Keratinocyte (primary cell): ENCODE measurements at regions not wholly inside any gene's neighbourhood (a gene's known extent, or its start where the extent isn't known, plus 50 kb on each side); places are given as distances from the start of the nearest gene placed in this dataset.

Experiments
- DNase-seq: peaks from one replicate; pipeline ENCODE4 v3.0.0-alpha.2; 2011; ENCODE audit warnings: low read depth, missing footprints, low spot score
- FAIRE-seq: peaks from 2 replicates; lab custom pipeline; 2011; peaks lifted over from hg19 to GRCh38; lab: Jason Lieb, UNC
- H2AFZ ChIP-seq: 2 replicates; pipeline ENCODE4 v1.6.0; 2012; ENCODE audit warnings: low read length, control low read depth, inconsistent platforms; ENCODE audit not compliant: control insufficient read depth
- H3K27ac ChIP-seq: 2 replicates; pipeline ENCODE4 v1.5.1; 2011; ENCODE audit warnings: low read length; ENCODE audit not compliant: control insufficient read depth, insufficient read depth
- H3K27me3 ChIP-seq: 3 replicates; pipeline ENCODE4 v1.6.0; 2011; ENCODE audit warnings: low read length; ENCODE audit not compliant: control insufficient read depth, insufficient read depth; ENCODE audit errors: extremely low read depth
- H3K36me3 ChIP-seq, 2 experiments: 2 replicates in 1 of 2; 3 replicates in 1 of 2; pipeline ENCODE4 v1.5.1; 2011; ENCODE audit warnings: low read length in 2 of 2, mild to moderate bottlenecking in 1 of 2; ENCODE audit not compliant: control insufficient read depth in 2 of 2, insufficient read depth in 2 of 2; ENCODE audit errors: extremely low read depth in 1 of 2
- H3K4me1 ChIP-seq: 3 replicates; pipeline ENCODE4 v1.5.1; 2011; ENCODE audit warnings: low read length; ENCODE audit not compliant: control insufficient read depth, insufficient read depth; ENCODE audit errors: extremely low read depth
- H3K4me2 ChIP-seq: 3 replicates; pipeline ENCODE4 v1.6.0; 2011; ENCODE audit warnings: low read depth, low read length; ENCODE audit not compliant: control insufficient read depth, insufficient read depth; ENCODE audit errors: extremely low read depth
- H3K4me3 ChIP-seq, 3 experiments: fragments of 200-600 bp in 1 of 3; sonication (generic) in 1 of 3; 2 replicates in 2 of 3; 3 replicates in 1 of 3; pipeline ENCODE4 v1.5.1; 2011 to 2016; ENCODE audit warnings: low read length in 3 of 3, mild to moderate bottlenecking in 3 of 3, control low read depth in 2 of 3, inconsistent platforms in 1 of 3, low read depth in 1 of 3, mixed read lengths in 1 of 3, mixed run types in 1 of 3, moderate library complexity in 1 of 3; ENCODE audit not compliant: control insufficient read depth in 2 of 3, insufficient read depth in 2 of 3; ENCODE audit errors: extremely low read depth in 1 of 3
- H3K79me2 ChIP-seq: 2 replicates; pipeline ENCODE4 v1.6.0; 2012; ENCODE audit warnings: low read length; ENCODE audit not compliant: control insufficient read depth, insufficient read depth
- H3K9ac ChIP-seq: 3 replicates; pipeline ENCODE4 v1.6.0; 2011; ENCODE audit warnings: low read length; ENCODE audit not compliant: control insufficient read depth, insufficient read depth; ENCODE audit errors: extremely low read depth
- H3K9me1 ChIP-seq: 3 replicates; pipeline ENCODE4 v1.6.0; 2011; ENCODE audit warnings: low read length; ENCODE audit not compliant: control insufficient read depth, insufficient read depth; ENCODE audit errors: extremely low read depth
- H3K9me3 ChIP-seq: 2 replicates; pipeline ENCODE4 v1.5.1; 2012; ENCODE audit warnings: low read depth, low read length; ENCODE audit not compliant: control insufficient read depth
- H4K20me1 ChIP-seq: 3 replicates; pipeline ENCODE4 v1.6.0; 2011; ENCODE audit warnings: low read length; ENCODE audit not compliant: control insufficient read depth, insufficient read depth; ENCODE audit errors: extremely low read depth
- EZH2 ChIP-seq: IDR thresholded peaks from one replicate; pipeline ENCODE4 v1.6.1; 2012; ENCODE audit warnings: inconsistent platforms, mild to moderate bottlenecking, low read length, moderate library complexity
- dilution Hi-C: fragments of 300-500 bp; cut with MboI; formaldehyde crosslinking; loops from one replicate; pipeline ENCODE4 v1.7.0; 2020; ENCODE audit warnings: low sequenced_read_pairs; ENCODE audit not compliant: extremely low pct_ligation_motif_present
- TF ChIP-seq, protein P1 (sequence below), 3 experiments: IDR thresholded peaks in 1 of 3; conservative IDR thresholded peaks in 1 of 3; optimal IDR thresholded peaks in 1 of 3; 2 replicates in 2 of 3; 3 replicates in 1 of 3; pipeline versions ENCODE3 to v1.5.1; 2011; ENCODE audit warnings: low read length in 3 of 3, mild to moderate bottlenecking in 3 of 3, moderate library complexity in 2 of 3, control low read depth in 1 of 3, inconsistent platforms in 1 of 3; ENCODE audit not compliant: insufficient read depth in 2 of 3; ENCODE audit errors: extremely low read depth in 1 of 3

- Histone ChIP-seq H3K9me3 (no peaks in the 10 kb centered on the region), H3K4me3 (no peak overlapping the region), H3K9ac (no peak overlapping the region), H3K36me3 (no peaks in the 10 kb centered on the region), H3K27me3 (no peaks in the 10 kb centered on the region), H3K4me1 (no peaks in the 10 kb centered on the region), H2AFZ (no peak overlapping the region), H3K4me2 (no peak overlapping the region), H3K27ac (no peak overlapping the region), H3K79me2 (no peaks in the 10 kb centered on the region), H3K9me1 (no peaks in the 10 kb centered on the region), H4K20me1 (no peaks in the 10 kb centered on the region)
- DNase-seq = no peak
- FAIRE-seq = no peak
- dilution Hi-C loops = no loop called here
- TF ChIP-seq, protein P1, sequence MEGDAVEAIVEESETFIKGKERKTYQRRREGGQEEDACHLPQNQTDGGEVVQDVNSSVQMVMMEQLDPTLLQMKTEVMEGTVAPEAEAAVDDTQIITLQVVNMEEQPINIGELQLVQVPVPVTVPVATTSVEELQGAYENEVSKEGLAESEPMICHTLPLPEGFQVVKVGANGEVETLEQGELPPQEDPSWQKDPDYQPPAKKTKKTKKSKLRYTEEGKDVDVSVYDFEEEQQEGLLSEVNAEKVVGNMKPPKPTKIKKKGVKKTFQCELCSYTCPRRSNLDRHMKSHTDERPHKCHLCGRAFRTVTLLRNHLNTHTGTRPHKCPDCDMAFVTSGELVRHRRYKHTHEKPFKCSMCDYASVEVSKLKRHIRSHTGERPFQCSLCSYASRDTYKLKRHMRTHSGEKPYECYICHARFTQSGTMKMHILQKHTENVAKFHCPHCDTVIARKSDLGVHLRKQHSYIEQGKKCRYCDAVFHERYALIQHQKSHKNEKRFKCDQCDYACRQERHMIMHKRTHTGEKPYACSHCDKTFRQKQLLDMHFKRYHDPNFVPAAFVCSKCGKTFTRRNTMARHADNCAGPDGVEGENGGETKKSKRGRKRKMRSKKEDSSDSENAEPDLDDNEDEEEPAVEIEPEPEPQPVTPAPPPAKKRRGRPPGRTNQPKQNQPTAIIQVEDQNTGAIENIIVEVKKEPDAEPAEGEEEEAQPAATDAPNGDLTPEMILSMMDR (optimal IDR thresholded peaks at IDR 0.05 in 1 of 3, IDR thresholded peaks at IDR 0.05 in 1 of 3, conservative IDR thresholded peaks at IDR 0.05 in 1 of 3; ENCODE audit: extremely low read depth in 1 of 3, insufficient read depth in 2 of 3, low read length in 3 of 3) = no peak
- no peak for TF ChIP-seq EZH2
These were observed 1619.0 kb downstream of the STIM2 start for GRCh38 chr4:28479666-28480065.

- no peaks in the 10 kb centered on the region for H3K79me2 ChIP-seq
- no peak for FAIRE-seq
- no peak overlapping the region for H3K27ac ChIP-seq
- H2AFZ ChIP-seq = no peak overlapping the region
- no peak overlapping the region for H3K9ac ChIP-seq
- no peaks in the 10 kb centered on the region for H3K36me3 ChIP-seq
- no peak for DNase-seq
- H3K9me3 ChIP-seq = no peaks in the 10 kb centered on the region
- no peak for TF ChIP-seq EZH2
- TF ChIP-seq, protein P1 (optimal IDR thresholded peaks at IDR 0.05 in 1 of 3, IDR thresholded peaks at IDR 0.05 in 1 of 3, conservative IDR thresholded peaks at IDR 0.05 in 1 of 3; ENCODE audit: extremely low read depth in 1 of 3, insufficient read depth in 2 of 3, low read length in 3 of 3) = no peak
- H3K27me3 ChIP-seq = no peaks in the 10 kb centered on the region
- no peak overlapping the region for H3K4me3 ChIP-seq
- no peaks in the 10 kb centered on the region for H3K4me1 ChIP-seq
- dilution Hi-C loops = no loop called here
- no peak overlapping the region for H3K4me2 ChIP-seq
- H4K20me1 ChIP-seq = no peaks in the 10 kb centered on the region
- H3K9me1 ChIP-seq = no peaks in the 10 kb centered on the region
These were observed 1620.9 kb downstream of the STIM2 start for GRCh38 chr4:28481565-28481964.
